HG02943 (cell line): ENCODE measurements at regions not wholly inside any gene's neighbourhood (a gene's known extent, or its start where the extent isn't known, plus 50 kb on each side); places are given as distances from the start of the nearest gene placed in this dataset.

Experiments
- ATAC-seq: cut with Tn5 transposase; IDR thresholded peaks from one replicate; pipeline ENCODE4 v1.9.1; 2021; ENCODE audit warnings: mild to moderate bottlenecking, low read depth, moderate library complexity; ENCODE audit not compliant: unreplicated experiment

GRCh38 chr12:90428881-90429280 is 526.1 kb downstream of the CCER1 start:
- no peak for ATAC-seq

DNA sequence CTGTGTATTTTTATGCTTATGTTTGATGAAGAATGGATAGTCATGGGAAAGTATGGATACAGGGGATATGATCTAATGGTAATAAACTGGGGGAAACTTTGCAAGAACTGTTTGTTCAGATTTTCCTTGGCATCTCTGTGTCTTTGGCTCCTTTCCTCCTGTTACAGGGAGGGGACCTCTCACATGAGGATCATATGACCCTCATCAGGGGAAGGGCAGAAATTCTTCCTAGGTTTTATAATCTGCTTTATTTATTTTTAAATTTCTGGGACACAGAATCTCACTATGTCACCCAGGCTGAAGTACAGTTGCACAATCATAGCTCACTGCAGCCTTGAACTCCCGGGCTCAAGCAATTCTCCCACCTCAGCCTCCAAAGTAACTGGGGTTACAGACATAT is 526.5 kb downstream of the CCER1 start:
- no peak for ATAC-seq

DNA sequence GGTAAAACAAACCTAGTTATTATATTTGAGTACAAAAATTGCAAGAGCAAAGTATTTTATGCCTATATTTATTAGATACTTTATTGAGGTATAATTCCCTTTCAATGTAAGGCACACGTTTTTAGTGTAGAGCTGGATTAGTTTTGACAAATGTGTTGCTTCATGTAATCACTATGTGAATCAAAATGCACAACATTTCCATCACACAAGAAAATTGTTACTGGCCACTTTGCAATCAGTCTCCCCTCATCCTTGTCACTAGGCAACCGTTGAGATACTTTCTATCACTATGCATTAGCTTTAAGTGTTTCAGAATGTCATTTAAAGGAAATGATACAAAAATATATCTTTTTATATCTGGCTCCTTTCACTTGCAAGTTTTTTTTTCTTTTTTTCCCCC is 531.0 kb downstream of the CCER1 start:
- no peak for ATAC-seq

DNA sequence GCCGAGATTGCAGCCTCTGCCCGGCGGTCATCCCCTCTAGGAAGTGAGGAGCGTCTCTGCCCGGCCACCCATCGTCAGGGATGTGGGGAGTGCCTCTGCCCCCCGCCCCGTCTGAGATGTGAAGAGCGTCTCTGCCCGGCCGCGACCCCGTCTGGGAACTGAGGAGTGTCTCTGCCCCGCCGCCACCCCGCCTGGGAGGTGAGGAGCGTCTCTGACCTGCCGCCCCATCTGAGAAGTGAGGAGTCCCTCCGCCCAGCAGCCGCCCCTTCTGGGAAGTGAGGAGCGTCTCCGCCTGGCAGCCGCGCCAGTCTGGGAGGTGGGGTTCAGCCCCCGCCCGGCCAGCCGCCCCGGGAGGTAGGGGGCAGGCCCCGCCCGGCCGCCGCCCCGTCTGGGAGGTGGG is 544.0 kb downstream of the CCER1 start:
- no peak for ATAC-seq

- ATAC-seq = no peak
These were observed 547.1 kb downstream of the CCER1 start for GRCh38 chr12:90407841-90408240.

DNA sequence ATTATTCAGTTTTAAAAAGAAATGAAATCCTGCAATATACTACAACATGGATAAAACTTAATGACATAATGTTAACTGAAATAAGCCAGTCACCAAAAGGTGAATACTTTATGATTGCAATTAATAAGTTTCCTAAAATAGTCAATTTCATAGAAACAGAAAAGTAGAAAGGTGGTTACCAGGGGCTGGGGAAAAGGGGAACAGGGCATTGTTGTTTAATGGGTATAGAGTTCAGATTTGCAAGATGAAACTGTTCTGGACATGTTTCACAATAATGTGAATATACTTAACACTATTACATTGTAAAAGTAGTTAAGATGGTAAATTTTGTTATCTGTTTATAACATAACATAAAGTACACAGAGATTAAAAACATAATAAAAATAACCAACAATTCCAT is 550.9 kb downstream of the CCER1 start:
- peak; percentile 72 for ATAC-seq

DNA sequence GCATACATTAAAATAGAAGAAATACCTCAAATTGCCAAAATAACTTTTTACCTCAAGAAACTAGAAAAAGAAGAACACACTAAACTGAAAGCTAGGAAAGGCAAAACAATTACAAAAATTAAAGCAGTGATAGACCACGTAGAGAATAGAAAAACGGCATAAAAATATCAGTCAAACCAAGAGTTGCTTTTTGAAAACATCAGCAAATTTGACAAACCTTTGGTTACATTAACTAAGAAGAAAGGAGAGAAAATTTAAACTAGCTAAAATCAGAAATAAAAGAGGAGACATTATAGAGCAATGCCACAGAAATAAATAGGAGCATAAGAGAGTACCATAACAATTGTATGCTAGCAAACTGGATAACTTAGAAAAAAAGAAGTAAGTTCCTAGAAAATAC is 553.8 kb downstream of the CCER1 start:
- no peak for ATAC-seq

- ATAC-seq = no peak
These were observed 555.6 kb downstream of the CCER1 start for GRCh38 chr12:90399357-90399756.

GRCh38 chr12:90398285-90398836 is 556.6 kb downstream of the CCER1 start:
- ATAC-seq = no peak

- no peak for ATAC-seq
These were observed 558.4 kb downstream of the CCER1 start for GRCh38 chr12:90396556-90396955.

- ATAC-seq = no peak
These were observed 561.3 kb downstream of the CCER1 start for GRCh38 chr12:90393652-90394051.

DNA sequence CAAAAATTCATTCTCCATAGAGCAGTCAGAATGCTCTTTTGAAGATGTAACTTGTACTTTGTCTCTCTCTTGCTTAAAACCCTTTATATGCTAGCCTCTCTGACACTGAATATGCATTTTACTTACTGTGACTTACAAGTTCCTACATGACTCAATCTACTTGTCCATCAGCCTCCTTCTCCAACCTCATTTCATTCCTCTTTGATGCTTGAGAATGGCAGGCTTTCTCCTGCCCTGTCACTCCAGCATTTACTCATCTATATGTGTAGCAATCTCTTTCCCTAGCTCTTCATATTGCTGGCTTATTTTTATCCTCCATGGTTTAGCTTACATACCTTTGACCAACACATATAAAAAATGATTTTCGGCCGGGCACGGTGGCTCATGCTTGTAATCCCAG is 561.9 kb downstream of the CCER1 start:
- ATAC-seq = no peak

GRCh38 chr12:90390947-90391346 is 564.0 kb downstream of the CCER1 start:
- no peak for ATAC-seq

- no peak for ATAC-seq
These were observed 586.9 kb downstream of the CCER1 start for GRCh38 chr12:90368081-90368480.

- ATAC-seq = no peak
These were observed 588.7 kb downstream of the CCER1 start for GRCh38 chr12:90366286-90366685.

GRCh38 chr12:90360300-90360699 is 594.7 kb downstream of the CCER1 start:
- ATAC-seq = no peak

DNA sequence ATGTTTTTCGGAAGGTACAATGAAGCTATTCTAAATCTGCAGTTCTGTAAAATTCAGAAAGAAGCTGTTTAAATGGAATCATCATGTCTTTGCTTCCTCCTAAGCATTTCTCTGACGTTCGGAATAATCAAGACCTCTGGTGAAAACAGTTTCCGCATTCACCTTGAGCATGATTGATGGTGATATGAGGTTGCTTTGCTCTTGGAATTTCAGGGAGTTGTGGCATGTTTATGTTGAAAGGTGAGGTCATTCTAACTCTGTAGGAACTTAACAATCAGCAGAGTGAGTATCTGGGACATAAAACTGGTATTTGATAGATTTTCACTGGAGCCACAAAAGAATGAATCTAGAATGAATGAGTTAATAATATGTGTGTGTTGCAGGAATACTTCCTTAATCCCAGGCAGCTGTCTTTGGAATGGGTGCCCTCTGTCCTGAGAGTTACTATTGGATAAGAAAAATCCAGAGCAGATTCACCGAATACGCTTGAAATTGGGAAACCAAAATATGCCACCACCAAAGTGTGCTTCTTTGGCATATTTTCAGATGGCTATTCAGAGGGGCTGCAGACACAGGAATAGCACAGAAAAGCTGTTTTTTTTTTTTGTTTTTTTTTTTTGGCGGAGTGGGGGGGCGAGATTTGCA is 599.1 kb downstream of the CCER1 start:
- no peak for ATAC-seq

GRCh38 chr12:90343966-90344365 is 611.0 kb downstream of the CCER1 start:
- no peak for ATAC-seq

DNA sequence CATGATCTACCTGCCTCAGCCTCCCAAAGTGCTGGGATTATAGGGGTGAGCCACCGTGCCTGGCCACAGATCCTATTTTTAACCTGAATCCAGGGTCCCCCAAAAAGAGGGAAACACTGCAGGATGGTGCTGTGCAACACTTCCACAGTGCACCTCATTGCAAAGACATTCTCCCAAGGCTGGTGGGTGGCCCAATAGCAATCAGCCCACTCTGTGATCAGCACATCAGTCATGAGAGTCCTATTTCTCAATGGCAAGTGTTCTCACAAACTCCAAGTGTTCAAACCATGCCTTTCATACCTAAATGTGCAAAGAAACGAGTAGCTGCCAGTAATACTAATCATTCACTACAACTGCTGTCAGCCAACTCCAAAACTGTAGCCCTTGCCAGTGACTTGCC is 612.9 kb downstream of the CCER1 start:
- ATAC-seq = no peak

GRCh38 chr12:90339837-90340236 is 615.1 kb downstream of the CCER1 start:
- no peak for ATAC-seq

- ATAC-seq = no peak
These were observed 616.6 kb downstream of the CCER1 start for GRCh38 chr12:90338365-90338764.

GRCh38 chr12:90337018-90337417 is 618.0 kb downstream of the CCER1 start:
- ATAC-seq = no peak

DNA sequence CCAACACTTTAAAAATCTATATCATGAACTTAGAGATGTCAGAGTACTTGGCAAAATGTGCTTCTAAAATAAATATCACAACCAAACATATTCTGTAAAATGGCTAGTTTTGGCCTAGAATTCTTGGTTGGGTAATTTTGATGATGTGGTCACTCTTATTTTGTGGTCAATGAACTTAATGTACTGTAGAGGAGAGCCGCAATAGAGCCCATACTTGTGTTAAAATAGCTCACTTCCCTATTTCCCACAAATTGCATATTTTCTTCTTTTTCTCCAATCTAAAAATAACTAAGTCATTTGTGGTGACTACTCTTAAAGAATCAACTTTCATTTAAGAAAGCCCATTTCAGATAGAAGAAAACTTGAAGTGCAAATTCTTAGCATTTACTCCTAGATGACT is 619.4 kb downstream of the CCER1 start:
- ATAC-seq = no peak
